Hematopoietic multipotent progenitor cell (in vitro differentiated cells): ENCODE measurements at regions not wholly inside any gene's neighbourhood (a gene's known extent, or its start where the extent isn't known, plus 50 kb on each side); places are given as distances from the start of the nearest gene placed in this dataset.
"Not testable (repeated sequence)": the region's sequence is repeated elsewhere in the genome, so short reads cannot be mapped to it uniquely, and the experiment has no call there.

Experiments
- DNase-seq, 3 donors: peaks; one replicate each; pipeline ENCODE4 v3.0.0-alpha.2; 2011 to 2015; ENCODE audit warnings: low read depth in 2 of 3, low spot score in 2 of 3

GRCh38 chr2:16932826-16933225 lies 267.2 kb upstream of the CYRIA start:
- no peak for DNase-seq

GRCh38 chr2:16931441-16931840 lies 265.8 kb upstream of the CYRIA start:
- no peak for DNase-seq

- DNase-seq: no peak
Measured at GRCh38 chr2:16927398-16927797, 261.8 kb upstream of the CYRIA start.

- DNase-seq: no peak
Measured at GRCh38 chr2:16925145-16925544, 259.5 kb upstream of the CYRIA start.

- not testable (repeated sequence) for DNase-seq
Measured at GRCh38 chr2:16915341-16915755, 249.7 kb upstream of the CYRIA start.

GRCh38 chr2:16911746-16912145 lies 246.1 kb upstream of the CYRIA start:
- no peak for DNase-seq

- no peak for DNase-seq
Measured at GRCh38 chr2:16908656-16909055, 243.0 kb upstream of the CYRIA start.

GRCh38 chr2:16907645-16908282 lies 242.1 kb upstream of the CYRIA start:
- no peak for DNase-seq

GRCh38 chr2:16905325-16905724 lies 239.7 kb upstream of the CYRIA start:
- not testable (repeated sequence) for DNase-seq

- peak in 2 of 3 donors; percentile 29 to 66 for DNase-seq
Measured at GRCh38 chr2:16900405-16901025, 234.9 kb upstream of the CYRIA start.

GRCh38 chr2:16899958-16900357 lies 234.3 kb upstream of the CYRIA start:
- DNase-seq: no peak

- DNase-seq: no peak
Measured at GRCh38 chr2:16890081-16890480, 224.4 kb upstream of the CYRIA start.

- no peak for DNase-seq
Measured at GRCh38 chr2:16885027-16885426, 219.4 kb upstream of the CYRIA start.

- no peak for DNase-seq
Measured at GRCh38 chr2:16882706-16883105, 217.1 kb upstream of the CYRIA start.

GRCh38 chr2:16881122-16881521 lies 215.5 kb upstream of the CYRIA start:
- no peak for DNase-seq

GRCh38 chr2:16871411-16871810 lies 205.8 kb upstream of the CYRIA start:
- no peak for DNase-seq

- DNase-seq: no peak
Measured at GRCh38 chr2:16870491-16871076, 204.9 kb upstream of the CYRIA start.

GRCh38 chr2:16869711-16870110 lies 204.1 kb upstream of the CYRIA start:
- DNase-seq: no peak

- no peak for DNase-seq
Measured at GRCh38 chr2:16862471-16862870, 196.8 kb upstream of the CYRIA start.

- peak in 1 of 3 donors; percentile 3 for DNase-seq
Measured at GRCh38 chr2:16861530-16861929, 195.9 kb upstream of the CYRIA start.

- DNase-seq: peak in 1 of 3 donors; percentile 48
Measured at GRCh38 chr2:16861111-16861510, 195.5 kb upstream of the CYRIA start.

- no peak for DNase-seq
Measured at GRCh38 chr2:16860627-16861026, 195.0 kb upstream of the CYRIA start.
